ENCODE measurements at regions not wholly inside any gene's neighbourhood (a gene's known extent, or its start where the extent isn't known, plus 50 kb on each side); places are given as distances from the start of the nearest gene placed in this dataset.
"Not testable (repeated sequence)": the region's sequence is repeated elsewhere in the genome, so short reads cannot be mapped to it uniquely, and the experiment has no call there.

GRCh38 chr15:95772982-95773381 is 557.5 kb upstream of the NR2F2 start:
- Histone ChIP-seq H3K27me3 (no peaks in the 10 kb centered on the region), H3K36me3 (no peaks in the 10 kb centered on the region), H3K4me3 (no peak overlapping the region), H3K9me3 (no peaks in the 10 kb centered on the region), H3K4me1 (no peaks in the 10 kb centered on the region), H3K27ac (no peak overlapping the region)
- DNase-seq = no peak
- TF ChIP-seq CTCF (IDR thresholded peaks at IDR 0.05) (no peak), POLR2A (IDR thresholded peaks at IDR 0.05) (no peak)
- intact Hi-C loops (cut with DNase I; ENCODE audit: low total_unique reads) = no loop called here

- Histone ChIP-seq H3K4me1 (no peaks in the 10 kb centered on the region), H3K4me3 (no peak overlapping the region), H3K36me3 (no peaks in the 10 kb centered on the region), H3K27ac (no peak overlapping the region), H3K9me3 (peaks cover 0 to 20% of the 10 kb centered on the region in 2 donors), H3K27me3 (no peaks in the 10 kb centered on the region)
- no peak for DNase-seq
- TF ChIP-seq CTCF (IDR thresholded peaks at IDR 0.05) = no peak
- no peak for TF ChIP-seq POLR2A (IDR thresholded peaks at IDR 0.05)
- intact Hi-C loops (cut with DNase I; ENCODE audit: low total_unique reads) = no loop called here
Observed at GRCh38 chr15:95784508-95784907, 546.0 kb upstream of the NR2F2 start.

GRCh38 chr15:95785276-95785675 is 545.2 kb upstream of the NR2F2 start:
- DNase-seq; H3K27ac ChIP-seq; H3K36me3 ChIP-seq; intact Hi-C loops (cut with DNase I; ENCODE audit: low total_unique reads); H3K4me1 ChIP-seq; H3K27me3 ChIP-seq; H3K4me3 ChIP-seq: not testable (repeated sequence)
- H3K9me3 ChIP-seq = peaks cover 0 to 20% of the 10 kb centered on the region in 2 donors

- Histone ChIP-seq H3K27me3 (no peaks in the 10 kb centered on the region), H3K36me3 (no peaks in the 10 kb centered on the region), H3K4me3 (no peak overlapping the region), H3K27ac (no peak overlapping the region), H3K4me1 (no peaks in the 10 kb centered on the region), H3K9me3 (no peaks in the 10 kb centered on the region)
- intact Hi-C loops (cut with DNase I; ENCODE audit: low total_unique reads) = no loop called here
- DNase-seq = no peak
- TF ChIP-seq CTCF (IDR thresholded peaks at IDR 0.05) = no peak
- TF ChIP-seq POLR2A (IDR thresholded peaks at IDR 0.05) = no peak
Observed at GRCh38 chr15:95793231-95793630, 537.3 kb upstream of the NR2F2 start.

GRCh38 chr15:95795386-95795785 is 535.1 kb upstream of the NR2F2 start:
- no peaks in the 10 kb centered on the region for H3K9me3 ChIP-seq
- H3K27ac ChIP-seq = no peak overlapping the region
- no peaks in the 10 kb centered on the region for H3K27me3 ChIP-seq
- H3K4me3 ChIP-seq = no peak overlapping the region
- H3K4me1 ChIP-seq = no peaks in the 10 kb centered on the region
- no peak for DNase-seq
- intact Hi-C loops (cut with DNase I; ENCODE audit: low total_unique reads) = no loop called here
- H3K36me3 ChIP-seq = no peaks in the 10 kb centered on the region
- TF ChIP-seq CTCF (IDR thresholded peaks at IDR 0.05) (no peak), POLR2A (IDR thresholded peaks at IDR 0.05) (no peak)

Measured in uterus (tissue), 3 donors.